ENCODE measurements at regions not wholly inside any gene's neighbourhood (a gene's known extent, or its start where the extent isn't known, plus 50 kb on each side); places are given as distances from the start of the nearest gene placed in this dataset.

DNA sequence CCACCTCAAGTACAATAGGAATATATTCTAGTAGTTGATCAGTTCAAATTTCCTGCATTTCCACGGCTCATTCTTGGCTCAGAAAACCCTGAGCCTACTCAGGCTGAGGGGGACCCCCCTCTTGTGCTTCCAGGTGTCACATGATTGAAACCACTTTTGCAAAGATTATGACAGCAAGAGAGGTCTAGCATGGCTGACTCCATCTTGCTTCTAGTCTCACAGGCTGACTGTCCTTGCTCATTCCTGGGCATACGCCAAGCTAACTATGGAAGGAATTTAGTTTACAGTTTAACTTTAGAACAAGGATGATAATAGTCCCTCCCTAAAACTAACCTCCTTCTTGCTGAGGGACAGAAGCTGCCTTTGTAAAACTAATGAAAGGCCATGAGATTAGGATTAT lies 154.1 kb downstream of the SNX18 start:
- TF ChIP-seq, protein P1, sequence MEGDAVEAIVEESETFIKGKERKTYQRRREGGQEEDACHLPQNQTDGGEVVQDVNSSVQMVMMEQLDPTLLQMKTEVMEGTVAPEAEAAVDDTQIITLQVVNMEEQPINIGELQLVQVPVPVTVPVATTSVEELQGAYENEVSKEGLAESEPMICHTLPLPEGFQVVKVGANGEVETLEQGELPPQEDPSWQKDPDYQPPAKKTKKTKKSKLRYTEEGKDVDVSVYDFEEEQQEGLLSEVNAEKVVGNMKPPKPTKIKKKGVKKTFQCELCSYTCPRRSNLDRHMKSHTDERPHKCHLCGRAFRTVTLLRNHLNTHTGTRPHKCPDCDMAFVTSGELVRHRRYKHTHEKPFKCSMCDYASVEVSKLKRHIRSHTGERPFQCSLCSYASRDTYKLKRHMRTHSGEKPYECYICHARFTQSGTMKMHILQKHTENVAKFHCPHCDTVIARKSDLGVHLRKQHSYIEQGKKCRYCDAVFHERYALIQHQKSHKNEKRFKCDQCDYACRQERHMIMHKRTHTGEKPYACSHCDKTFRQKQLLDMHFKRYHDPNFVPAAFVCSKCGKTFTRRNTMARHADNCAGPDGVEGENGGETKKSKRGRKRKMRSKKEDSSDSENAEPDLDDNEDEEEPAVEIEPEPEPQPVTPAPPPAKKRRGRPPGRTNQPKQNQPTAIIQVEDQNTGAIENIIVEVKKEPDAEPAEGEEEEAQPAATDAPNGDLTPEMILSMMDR (IDR thresholded peaks at IDR 0.05) = no peak
- TF ChIP-seq POLR2A (IDR thresholded peaks at IDR 0.05) = no peak

Data from Peyer's patch (tissue), 4 donors.